ENCODE measurements at regions not wholly inside any gene's neighbourhood (a gene's known extent, or its start where the extent isn't known, plus 50 kb on each side); places are given as distances from the start of the nearest gene placed in this dataset.
"Not testable (repeated sequence)": the region's sequence is repeated elsewhere in the genome, so short reads cannot be mapped to it uniquely, and the experiment has no call there.

GRCh38 chr7:87007038-87007437 lies 52.4 kb downstream of the ELAPOR2 start:
- DNase-seq (ENCODE audit: low spot score), result no peak

DNA sequence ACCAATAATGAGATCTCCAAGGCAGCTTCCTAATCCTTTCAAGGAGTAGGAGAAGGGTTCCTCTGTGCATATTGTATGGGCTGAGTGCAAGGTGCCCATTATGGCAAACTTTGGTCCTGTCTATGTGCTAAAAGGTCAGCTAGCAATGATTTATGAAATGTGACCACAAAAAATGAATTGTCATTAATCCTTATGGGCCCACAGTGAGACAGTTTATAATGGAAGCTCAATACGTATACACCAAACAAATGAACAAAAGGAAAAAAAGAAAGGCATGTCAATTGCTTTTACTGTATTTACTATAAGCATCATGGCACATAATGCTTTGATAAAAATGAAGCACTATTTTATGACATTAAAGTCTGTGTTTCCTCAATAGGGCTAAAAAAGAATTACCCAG lies 54.5 kb downstream of the ELAPOR2 start:
- no peak for DNase-seq (ENCODE audit: low spot score)

DNA sequence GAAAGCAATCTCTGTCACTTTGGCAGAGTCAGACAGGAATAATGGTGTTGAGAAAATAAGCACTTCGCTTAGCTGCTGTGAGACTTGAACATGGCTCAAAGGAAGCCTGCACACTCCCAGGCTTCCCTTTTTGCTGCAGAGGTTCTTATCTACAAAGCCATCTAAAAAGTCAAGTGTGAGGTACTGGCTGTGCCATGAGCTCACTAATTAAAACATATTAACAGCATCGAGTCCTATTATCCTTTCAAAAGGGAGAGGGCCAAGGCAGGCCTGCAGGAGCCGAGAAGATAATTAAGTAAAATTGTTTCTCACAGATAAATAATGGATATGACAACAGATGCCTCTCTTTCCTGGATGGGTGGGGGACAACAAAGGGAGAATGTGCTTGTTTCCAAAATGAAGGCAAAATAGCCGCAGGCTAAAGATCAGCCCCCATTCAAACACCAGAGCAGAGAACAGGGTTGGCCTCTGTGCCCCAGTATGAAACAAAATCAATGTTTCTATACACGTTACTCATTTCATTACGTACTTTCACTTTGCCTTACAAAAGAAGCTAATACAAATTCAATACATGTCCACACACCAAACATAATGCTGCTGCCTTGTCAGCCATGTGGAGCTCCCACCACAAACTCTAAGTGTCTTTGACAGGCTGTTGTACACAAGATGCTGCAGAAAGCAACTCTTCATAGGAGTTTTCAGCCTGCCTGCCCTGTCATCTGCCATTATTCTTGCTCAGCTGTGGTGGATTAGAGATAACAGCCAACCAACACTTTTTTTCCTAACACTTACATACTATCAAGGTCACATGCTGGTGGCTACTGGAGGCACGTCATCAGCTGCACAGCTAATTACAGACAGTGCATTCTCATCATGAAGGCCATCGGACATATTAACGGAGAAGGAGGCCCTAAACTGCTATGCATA lies 55.3 kb downstream of the ELAPOR2 start:
- peak; percentile 17 for DNase-seq (ENCODE audit: low spot score)

GRCh38 chr7:87001214-87001613 lies 58.2 kb downstream of the ELAPOR2 start:
- DNase-seq (ENCODE audit: low spot score), result no peak

GRCh38 chr7:87000344-87000743 lies 59.1 kb downstream of the ELAPOR2 start:
- DNase-seq (ENCODE audit: low spot score), result no peak

- DNase-seq (ENCODE audit: low spot score), result no peak
Observed at GRCh38 chr7:86999750-87000149, 59.7 kb downstream of the ELAPOR2 start.

DNA sequence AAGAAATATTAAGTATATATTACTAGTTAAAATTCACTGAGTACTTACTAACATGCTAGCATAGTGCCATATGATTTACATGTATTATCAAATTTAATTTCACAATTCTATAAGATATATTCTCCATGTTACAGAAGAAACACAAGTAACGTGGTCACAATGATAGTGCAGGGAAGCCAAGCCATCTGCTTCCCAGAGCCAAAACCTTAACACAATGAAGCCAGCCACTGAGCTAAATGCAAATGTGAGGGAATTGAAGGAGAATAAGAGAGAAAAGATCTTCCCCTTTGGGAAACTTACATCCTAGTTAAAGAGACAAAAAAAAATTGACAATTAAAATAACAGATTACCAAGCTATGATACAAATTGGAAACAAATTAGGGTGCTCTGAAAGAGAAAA lies 63.6 kb downstream of the ELAPOR2 start:
- no peak for DNase-seq (ENCODE audit: low spot score)

DNA sequence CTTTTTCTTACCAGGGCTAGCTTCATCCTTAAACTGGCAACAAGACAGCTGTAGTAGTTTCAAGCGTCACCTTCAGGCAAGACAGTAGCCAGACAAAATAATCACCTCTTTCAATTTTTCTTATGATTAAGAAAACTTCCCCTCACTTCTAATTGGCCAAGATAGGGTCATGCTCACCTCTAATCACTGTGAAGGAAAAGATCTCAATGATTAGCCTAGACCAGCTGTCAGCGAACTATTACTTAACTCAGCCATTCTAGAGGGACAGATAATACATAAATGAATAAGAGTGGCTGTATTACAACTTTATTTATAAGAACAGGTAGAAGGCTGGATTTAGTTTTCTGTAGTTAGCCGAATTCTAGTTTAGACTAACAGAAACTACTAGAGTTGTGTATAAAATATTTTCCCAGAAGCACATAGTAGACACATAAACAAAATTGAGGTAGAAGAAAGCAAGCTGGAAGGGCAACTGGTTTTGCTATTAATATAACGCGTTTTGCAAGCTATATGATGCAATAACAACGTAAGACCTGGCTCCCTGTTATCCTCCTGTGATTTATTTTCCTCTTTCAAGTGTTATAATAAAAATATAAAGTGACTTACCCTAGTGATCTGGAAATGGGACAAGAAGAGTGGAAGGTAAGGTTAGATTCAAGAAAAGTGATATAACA lies 64.3 kb downstream of the ELAPOR2 start:
- DNase-seq (ENCODE audit: low spot score), result no peak

DNA sequence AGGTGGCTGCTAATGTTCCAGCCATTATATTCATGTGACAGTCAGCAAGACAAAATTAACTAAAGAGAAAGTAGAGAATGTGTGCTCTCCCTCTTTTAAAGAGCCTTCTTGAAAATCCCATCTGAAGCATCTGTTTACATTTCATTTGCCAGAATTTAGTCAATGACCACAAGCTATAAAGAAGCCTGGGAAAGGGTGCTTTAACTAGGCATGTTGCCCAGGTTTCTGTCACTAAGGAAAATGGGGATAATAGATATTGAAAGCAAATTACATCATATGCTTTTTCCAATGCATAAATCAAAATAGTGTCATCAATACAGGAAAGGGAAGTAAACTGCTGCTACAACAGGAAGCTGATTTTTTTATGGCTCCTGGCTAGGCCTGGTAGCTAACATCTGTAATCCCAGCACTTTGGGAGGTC lies 67.7 kb downstream of the ELAPOR2 start:
- DNase-seq (ENCODE audit: low spot score), result no peak

DNA sequence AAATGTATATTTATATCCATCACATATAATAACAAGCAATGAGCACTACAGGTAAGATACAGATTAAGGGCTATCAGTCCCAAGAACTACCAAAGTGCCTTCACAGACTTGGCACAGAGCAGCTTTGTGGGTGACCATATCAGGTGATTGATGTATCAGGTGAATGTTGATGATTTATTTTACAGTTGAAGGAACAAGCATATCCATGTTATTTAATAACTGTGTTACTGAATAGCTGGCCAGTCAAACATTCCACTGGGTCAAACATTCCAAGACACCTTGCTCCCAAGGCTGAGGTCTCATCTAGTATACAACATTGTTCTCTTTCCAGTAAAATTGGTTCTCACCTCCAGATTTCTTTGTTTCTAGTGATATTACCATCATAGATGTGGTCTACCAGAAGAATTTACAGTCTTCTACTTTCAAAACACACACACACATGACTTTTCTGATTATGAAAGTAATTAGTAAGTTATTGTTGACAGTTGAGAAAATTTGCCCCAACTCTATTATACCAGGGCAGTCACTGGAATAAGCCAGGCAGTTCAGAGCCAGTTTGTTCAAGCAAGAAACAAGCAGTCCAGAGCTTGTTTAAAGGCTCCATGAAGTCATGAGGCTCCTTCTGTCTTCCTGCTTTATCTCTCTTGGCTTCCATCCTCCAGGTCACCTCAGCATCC lies 68.2 kb downstream of the ELAPOR2 start:
- DNase-seq (ENCODE audit: low spot score), result no peak

DNA sequence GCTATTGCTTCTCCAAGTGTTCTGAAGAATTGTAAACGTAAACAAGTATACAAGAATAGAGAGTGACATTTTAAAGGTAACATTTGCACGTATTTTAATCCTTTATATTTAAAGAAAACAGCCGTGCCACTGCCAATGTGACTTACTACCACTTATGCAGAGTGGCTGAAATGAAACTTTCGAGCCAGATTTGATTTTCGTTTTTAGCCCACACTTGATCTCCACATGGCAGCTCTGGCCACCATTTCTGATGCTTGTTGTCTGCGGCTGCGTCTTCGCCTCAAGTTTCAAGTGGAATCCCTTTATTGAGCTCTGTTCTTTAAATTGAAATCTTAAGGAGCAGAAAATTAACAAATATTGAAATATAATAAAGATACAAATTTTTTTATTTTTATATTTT lies 70.0 kb downstream of the ELAPOR2 start:
- DNase-seq (ENCODE audit: low spot score), result no peak

DNA sequence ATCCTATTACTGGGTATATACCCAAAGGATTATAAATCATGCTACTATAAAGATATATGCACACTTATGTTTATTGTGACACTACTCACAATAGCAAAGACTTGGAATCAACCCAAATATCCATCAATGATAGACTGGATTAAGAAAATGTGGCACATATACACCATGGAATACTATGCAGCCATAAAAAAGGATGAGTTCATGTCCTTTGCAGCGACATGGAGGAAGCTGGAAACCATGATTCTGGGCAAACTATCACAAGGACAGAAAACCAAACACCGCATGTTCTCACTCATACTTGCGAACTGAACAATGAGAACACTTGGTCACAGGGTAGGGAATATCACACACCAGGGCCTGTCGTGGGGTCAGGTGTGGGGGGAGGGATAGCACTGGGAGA lies 71.6 kb downstream of the ELAPOR2 start:
- not testable (repeated sequence) for DNase-seq (ENCODE audit: low spot score)

DNA sequence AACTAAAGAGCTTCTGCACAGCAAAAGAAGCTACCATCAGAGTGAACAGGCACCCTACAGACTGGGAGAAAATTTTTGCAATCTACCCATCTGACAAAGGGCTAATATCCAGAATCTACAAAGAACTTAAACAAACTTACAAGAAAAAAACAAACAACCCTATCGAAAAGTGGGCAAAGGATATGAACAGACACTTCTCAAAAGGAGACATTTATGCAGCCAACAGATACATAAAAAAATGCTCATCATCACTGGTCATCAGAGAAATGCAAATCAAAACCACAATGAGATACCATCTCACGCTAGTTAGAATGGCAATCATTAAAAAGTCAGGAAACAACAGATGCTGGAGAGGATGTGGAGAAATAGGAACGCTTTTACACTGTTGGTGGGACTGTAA lies 72.1 kb downstream of the ELAPOR2 start:
- DNase-seq (ENCODE audit: low spot score), result not testable (repeated sequence)

- DNase-seq (ENCODE audit: low spot score), result not testable (repeated sequence)
Observed at GRCh38 chr7:86985342-86985741, 74.1 kb downstream of the ELAPOR2 start.

DNA sequence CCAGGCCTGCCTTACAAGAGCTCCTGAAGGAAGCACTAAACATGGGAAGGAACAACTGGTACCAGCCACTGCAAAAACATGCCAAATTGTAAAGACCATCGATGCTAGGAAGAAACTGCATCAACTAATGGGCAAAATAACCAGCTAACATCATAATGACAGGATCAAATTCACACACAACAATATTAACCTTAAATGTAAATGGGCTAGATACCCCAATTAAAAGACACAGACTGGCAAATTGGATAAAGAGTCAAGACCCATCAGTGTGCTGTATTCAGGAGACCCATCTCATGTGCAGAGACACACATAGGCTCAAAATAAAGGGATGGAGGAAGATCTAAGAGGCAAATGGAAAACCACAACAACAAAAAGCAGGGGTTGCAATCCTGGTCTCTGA lies 75.8 kb downstream of the ELAPOR2 start:
- DNase-seq (ENCODE audit: low spot score), result not testable (repeated sequence)

DNA sequence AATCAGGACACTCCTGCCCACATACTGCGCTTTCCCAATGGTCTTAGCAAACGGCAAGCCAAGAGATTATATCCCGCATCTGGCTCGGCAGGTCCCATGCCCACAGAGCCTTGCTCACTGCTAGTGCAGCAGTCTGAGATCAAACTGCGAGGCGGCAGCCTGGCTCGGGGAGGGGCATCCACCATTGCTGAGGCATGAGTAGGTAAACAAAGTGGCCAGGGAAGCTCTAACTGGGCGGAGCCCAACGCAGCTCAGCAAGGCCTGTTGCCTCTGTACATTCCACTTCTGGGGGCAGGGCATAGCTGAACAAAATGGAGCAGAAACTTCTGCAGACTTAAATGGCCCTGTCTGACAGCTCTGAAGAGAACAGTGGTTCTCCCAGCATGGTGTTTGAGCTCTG lies 77.5 kb downstream of the ELAPOR2 start:
- not testable (repeated sequence) for DNase-seq (ENCODE audit: low spot score)

DNA sequence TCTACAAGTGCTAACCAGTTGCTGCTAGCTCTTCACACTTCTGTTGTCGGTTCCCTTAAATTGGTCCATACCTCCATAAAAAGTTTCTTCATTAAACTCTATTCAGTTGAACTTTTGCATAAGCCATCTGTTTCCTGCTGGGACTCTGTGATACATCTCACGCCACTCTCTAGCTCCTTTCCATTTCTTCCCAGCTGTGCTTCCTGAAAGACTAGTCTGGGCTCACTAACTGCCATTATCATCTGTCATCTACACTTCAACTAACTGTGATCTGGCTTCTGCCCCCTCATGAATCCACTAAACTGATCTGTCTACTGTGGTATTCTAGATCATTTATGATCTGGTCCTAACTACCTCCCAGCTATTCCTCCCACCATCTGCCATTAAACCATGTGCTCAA lies 78.3 kb downstream of the ELAPOR2 start:
- DNase-seq (ENCODE audit: low spot score), result no peak

GRCh38 chr7:86980223-86980622 lies 79.2 kb downstream of the ELAPOR2 start:
- no peak for DNase-seq (ENCODE audit: low spot score)

DNA sequence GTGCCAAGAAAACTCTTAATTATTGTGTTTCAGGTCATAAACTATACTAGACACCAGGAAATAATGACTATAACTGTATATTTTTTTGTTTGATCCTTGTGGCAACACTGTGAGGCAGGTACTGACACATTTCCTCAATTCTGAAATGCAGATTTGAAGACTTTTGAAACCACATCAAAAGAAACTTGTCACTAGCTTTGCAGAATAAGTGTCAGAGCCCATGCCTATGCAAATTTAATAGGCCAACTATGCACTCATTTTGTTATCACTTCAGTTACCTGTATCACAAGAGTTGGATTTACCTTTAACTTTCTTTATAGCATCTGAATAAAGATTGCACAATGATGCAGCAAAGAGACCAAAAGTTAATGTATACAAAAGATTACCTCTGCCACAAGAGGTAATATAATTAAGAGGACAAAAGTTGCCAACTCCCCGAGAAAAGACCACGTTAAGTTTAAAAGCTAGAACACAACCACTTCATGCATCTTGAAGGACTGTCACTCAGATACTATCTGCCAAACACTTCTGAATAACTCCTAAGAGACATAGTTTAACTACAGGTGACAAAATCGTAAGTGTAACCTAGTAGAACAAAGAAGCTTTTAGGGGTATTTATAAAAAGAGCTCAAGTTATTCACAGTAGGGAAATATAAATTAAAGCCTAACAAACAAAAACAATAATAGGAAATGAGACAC lies 80.5 kb downstream of the ELAPOR2 start:
- DNase-seq (ENCODE audit: low spot score), result no peak

DNA sequence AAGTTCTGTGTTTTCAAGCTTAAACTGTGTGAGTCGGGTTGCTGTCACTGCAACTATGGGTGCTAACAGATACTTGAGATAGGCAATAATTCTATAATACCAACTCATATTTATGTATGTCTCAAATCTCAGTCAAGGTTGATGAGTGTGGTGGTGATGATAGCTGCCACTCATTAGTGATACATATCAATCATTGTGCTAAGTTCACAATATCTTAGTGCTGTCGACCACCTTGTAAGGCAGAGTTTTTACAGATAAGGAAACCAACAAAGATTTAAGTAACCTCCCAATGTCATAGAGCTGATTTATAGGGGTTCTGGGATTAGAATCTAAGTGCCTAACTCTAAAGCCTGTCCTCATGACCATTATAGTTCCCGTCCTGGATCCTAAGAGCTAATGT lies 82.5 kb downstream of the ELAPOR2 start:
- DNase-seq (ENCODE audit: low spot score), result no peak

DNA sequence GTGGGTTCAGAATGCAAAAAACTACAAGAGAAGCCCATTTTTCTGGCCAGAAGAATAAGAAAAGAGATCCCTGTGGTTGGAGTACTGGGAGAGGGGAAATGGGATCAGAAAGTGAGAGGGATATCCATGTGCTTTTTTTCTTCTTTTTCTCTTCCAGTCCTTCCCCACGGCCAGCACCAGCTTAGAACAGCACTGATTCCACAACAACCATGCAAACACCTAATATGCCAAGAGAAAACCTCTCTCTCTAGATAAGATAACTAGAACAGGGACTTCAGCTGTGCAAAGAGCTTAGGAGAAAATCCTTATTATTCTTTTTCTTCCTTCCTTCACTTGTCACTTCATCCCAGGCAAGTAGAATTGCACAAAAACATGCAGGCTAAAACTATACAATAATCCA lies 83.5 kb downstream of the ELAPOR2 start:
- no peak for DNase-seq (ENCODE audit: low spot score)

GRCh38 chr7:86975449-86975848 lies 84.0 kb downstream of the ELAPOR2 start:
- DNase-seq (ENCODE audit: low spot score), result no peak
